BJ (cell line): ENCODE measurements at regions not wholly inside any gene's neighbourhood (a gene's known extent, or its start where the extent isn't known, plus 50 kb on each side); places are given as distances from the start of the nearest gene placed in this dataset.

ENCODE experiments used
- CTCF ChIA-PET: fragments of 350-600 bp; formaldehyde crosslinking; extraction: SDS; loops from one replicate; lab custom pipeline; 2021; ENCODE audit warnings: antibody characterized with exemption, inconsistent platforms; lab: Yijun Ruan, JAX
- POLR2A ChIA-PET: fragments of 300-600 bp; sonication (Branson Sonifier 250); formaldehyde crosslinking; extraction: SDS; loops from one replicate; lab custom pipeline; 2021; ENCODE audit warnings: antibody characterized with exemption; lab: Charles Lee
- DNase-seq: peaks from one replicate; pipeline ENCODE4 v3.0.0-alpha.2; 2011; ENCODE audit warnings: low read depth
- H3K27me3 ChIP-seq: 2 replicates; pipeline ENCODE4 v1.6.0; 2011; ENCODE audit warnings: low read length; ENCODE audit not compliant: control insufficient read depth, insufficient read depth
- H3K36me3 ChIP-seq: 2 replicates; pipeline ENCODE4 v1.5.1; 2011; ENCODE audit warnings: low read length; ENCODE audit not compliant: control insufficient read depth, insufficient read depth
- H3K4me3 ChIP-seq: 2 replicates; pipeline ENCODE4 v1.5.1; 2011; ENCODE audit warnings: low read depth, mild to moderate bottlenecking, control low read depth, low read length
- TF ChIP-seq, protein P1 (sequence below): IDR thresholded peaks from 2 replicates; pipeline ENCODE4 v1.5.1; 2011; ENCODE audit warnings: low read depth, mild to moderate bottlenecking, control low read depth, inconsistent platforms, low read length, moderate library complexity; ENCODE audit not compliant: insufficient read depth

DNA sequence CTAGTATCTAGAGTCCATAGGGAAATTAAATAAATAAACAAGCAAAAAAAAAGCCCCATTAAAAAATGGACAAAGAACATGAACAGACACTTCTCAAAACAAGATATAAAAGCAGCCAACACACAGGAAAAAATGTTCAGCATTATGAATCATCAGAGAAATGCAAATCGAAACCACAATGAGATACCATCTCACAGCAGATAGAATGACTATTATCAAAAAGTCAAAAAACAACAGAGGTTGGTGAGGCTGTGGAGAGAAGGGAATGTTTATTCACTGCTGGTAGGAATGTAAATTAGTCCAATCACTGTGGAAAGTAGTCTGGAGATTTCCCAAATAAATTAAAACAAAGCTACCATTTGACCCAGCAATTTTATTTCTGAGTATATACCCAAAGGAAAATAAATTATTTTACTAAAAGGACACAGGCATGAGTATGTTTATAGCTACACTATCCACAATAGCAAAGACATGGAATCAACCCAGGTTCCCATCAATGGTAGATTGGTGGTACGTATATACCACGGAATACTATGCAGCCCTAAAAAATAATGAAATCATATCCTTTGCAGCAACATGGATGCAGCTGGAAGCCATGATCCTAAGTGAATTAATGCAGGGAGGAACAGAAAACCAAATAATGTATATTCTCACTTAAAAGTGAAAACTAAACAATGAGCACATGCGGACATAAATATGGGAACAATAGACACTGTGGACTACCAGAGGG is 366.5 kb upstream of the SEMA3C start:
- Histone ChIP-seq H3K4me3 (no peak overlapping the region), H3K36me3 (no peaks in the 10 kb centered on the region), H3K27me3 (no peaks in the 10 kb centered on the region)
- POLR2A ChIA-PET: no interaction called here
- DNase-seq: peak; percentile 61
- CTCF ChIA-PET: interaction anchor here (1.4 kb wide), 1 partner anchor 10 kb away, joined by 4 read pairs; no protein-coding TSS in a partner anchor
- TF ChIP-seq, protein P1, sequence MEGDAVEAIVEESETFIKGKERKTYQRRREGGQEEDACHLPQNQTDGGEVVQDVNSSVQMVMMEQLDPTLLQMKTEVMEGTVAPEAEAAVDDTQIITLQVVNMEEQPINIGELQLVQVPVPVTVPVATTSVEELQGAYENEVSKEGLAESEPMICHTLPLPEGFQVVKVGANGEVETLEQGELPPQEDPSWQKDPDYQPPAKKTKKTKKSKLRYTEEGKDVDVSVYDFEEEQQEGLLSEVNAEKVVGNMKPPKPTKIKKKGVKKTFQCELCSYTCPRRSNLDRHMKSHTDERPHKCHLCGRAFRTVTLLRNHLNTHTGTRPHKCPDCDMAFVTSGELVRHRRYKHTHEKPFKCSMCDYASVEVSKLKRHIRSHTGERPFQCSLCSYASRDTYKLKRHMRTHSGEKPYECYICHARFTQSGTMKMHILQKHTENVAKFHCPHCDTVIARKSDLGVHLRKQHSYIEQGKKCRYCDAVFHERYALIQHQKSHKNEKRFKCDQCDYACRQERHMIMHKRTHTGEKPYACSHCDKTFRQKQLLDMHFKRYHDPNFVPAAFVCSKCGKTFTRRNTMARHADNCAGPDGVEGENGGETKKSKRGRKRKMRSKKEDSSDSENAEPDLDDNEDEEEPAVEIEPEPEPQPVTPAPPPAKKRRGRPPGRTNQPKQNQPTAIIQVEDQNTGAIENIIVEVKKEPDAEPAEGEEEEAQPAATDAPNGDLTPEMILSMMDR: peak; percentile 28; the same call in 1 of the 2 replicates

- POLR2A ChIA-PET: no interaction called here
- H3K4me3 ChIP-seq: no peak overlapping the region
- CTCF ChIA-PET: no interaction called here
- TF ChIP-seq, protein P1: no peak
- H3K27me3 ChIP-seq: no peaks in the 10 kb centered on the region
- no peak for DNase-seq
- no peaks in the 10 kb centered on the region for H3K36me3 ChIP-seq
Observed at GRCh38 chr7:81284576-81284975, 365.7 kb upstream of the SEMA3C start.

GRCh38 chr7:81280531-81280930 is 361.7 kb upstream of the SEMA3C start:
- no peaks in the 10 kb centered on the region for H3K36me3 ChIP-seq
- no peak overlapping the region for H3K4me3 ChIP-seq
- POLR2A ChIA-PET: no interaction called here
- no peak for DNase-seq
- TF ChIP-seq, protein P1: no peak
- CTCF ChIA-PET: no interaction called here
- H3K27me3 ChIP-seq: no peaks in the 10 kb centered on the region

DNA sequence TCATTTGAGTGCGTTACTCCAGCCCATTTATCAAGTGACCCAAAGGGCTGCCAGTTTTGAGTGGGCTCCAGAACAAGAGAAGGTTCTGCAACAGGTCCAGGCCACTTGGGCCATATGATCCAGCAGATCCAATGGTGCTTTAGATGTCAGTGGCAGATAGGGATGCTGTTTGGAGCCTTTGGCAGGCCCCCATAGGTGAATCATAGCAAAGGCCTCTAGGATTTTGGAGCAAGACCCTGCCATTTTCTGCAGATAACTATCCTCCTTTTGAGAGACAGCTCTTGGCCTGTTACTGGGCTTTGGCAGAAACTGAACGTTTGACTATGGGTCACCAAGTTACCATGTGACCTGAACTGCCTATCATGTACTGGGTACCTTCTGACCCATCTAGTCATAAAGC is 358.8 kb upstream of the SEMA3C start:
- CTCF ChIA-PET: interaction anchor here (0.6 kb wide), 1 partner anchor 532 kb away, joined by 3 read pairs; no protein-coding TSS in a partner anchor
- Histone ChIP-seq H3K36me3 (no peaks in the 10 kb centered on the region), H3K27me3 (no peaks in the 10 kb centered on the region), H3K4me3 (no peak overlapping the region)
- DNase-seq: no peak
- TF ChIP-seq, protein P1: no peak
- POLR2A ChIA-PET: no interaction called here

DNA sequence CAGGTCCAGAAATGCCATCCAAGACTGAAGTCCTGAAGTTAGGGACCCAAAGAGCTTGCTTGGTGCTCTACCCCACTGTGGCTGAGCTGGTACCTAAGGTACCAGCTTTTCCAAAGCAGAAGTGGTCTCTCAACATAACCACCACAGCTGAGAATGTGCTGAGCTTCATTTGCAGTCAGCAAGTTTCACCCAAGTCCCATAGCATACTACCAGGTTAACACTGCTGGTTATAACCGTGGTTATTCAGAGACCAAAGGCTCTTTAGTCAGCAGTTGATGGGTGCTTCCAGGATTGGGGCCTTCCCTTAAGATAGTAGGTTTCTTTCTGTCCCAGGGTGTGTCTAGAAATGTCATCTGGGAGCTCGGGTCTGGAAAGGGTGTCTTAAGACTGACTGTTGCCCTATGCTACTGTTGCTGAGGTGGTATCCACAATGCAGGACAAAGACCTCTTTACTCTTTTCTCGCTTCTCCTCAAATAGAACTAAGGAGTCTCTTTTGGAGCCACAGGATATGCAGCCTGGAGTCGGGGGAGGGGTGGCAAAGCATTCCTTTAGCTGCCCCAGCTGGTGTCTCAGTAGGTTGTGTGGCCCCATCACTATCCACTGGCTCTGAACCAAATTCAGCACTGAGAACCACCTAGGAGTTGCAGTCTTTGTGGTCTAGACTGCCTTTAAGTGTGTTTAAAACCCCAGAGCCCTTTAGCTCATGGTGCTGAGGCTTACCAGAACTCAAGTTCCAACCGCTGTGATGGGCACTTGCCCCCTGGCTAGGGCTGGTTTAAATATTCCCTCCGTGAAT is 354.9 kb upstream of the SEMA3C start:
- no peaks in the 10 kb centered on the region for H3K36me3 ChIP-seq
- H3K27me3 ChIP-seq: no peaks in the 10 kb centered on the region
- no peak overlapping the region for H3K4me3 ChIP-seq
- TF ChIP-seq, protein P1: no peak
- CTCF ChIA-PET: interaction anchor here (1.0 kb wide), 1 partner anchor 10 kb away, joined by 3 read pairs; no protein-coding TSS in a partner anchor
- POLR2A ChIA-PET: no interaction called here
- no peak for DNase-seq
